Activated CD4-positive, alpha-beta T cell treated with anti-CD3 and anti-CD28 coated beads, Interleukin-2, amount 50 U/mL, for 1 hour (primary cell): ENCODE measurements at regions not wholly inside any gene's neighbourhood (a gene's known extent, or its start where the extent isn't known, plus 50 kb on each side); places are given as distances from the start of the nearest gene placed in this dataset.
"Not testable (repeated sequence)": the region's sequence is repeated elsewhere in the genome, so short reads cannot be mapped to it uniquely, and the experiment has no call there.

Experiments used
- DNase-seq: peaks from one replicate; pipeline ENCODE4 v3.0.0-alpha.2; 2020

DNA sequence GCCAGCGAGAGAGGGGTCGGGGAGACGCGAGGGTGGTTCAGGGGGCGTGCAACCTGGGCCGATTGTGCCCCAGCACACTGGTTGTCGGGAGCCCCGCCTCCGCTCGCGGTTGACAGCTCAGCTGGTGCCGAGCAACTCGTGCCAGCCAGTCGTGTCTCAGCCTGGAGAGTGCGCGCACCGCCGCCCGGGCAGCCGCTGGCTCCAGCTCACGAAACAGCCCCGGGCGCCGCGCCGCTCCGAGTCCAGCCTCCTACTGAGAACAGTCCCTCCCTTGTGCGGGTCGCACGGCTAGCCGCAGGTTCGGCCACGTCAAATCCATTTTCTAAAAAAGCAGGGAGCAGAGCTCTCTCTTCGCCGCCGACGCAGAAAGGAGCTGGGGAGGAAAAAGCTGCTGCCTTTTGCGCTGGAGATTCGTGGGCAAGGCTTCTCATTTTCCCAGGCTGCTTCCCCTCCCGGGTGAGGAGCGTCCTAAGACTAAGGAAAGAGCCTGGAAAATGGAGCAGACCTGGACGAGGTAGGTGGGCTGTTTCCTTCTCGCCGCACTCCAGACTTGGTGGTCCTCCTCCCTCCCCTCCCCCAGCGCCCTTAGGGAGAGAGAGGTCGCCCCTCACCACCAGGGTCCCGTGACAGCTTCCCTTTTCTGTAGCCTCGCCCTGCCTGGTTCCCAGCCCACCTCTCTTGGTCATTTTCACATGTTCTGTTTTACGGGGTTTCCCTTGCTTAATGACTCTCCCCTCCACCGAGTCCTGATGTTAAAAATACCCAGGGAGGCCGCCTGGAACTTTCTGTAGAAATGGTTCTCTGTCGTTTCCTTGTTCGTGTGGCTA is 56.7 kb upstream of the SEC22B start:
- not testable (repeated sequence) for DNase-seq

DNA sequence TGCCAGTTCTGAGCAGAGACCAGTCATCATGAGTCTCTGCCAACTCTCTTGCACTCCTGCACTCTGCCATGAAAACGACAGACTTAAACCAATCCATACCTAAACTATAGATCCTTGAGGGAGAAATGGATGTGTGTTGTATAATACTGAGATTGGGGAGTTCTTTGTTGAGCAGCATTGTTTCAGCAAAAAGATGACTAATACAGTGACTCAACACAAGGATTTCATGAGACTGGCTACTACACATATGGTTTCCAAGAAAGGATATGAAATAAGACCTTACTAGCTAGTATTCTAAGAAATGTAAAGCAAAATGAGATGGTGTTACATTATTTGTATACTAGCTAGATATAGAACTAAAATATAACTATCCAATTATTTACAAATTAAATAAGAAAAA is 53.5 kb upstream of the SEC22B start:
- not testable (repeated sequence) for DNase-seq
